ENCODE measurements at regions not wholly inside any gene's neighbourhood (a gene's known extent, or its start where the extent isn't known, plus 50 kb on each side); places are given as distances from the start of the nearest gene placed in this dataset.

DNA sequence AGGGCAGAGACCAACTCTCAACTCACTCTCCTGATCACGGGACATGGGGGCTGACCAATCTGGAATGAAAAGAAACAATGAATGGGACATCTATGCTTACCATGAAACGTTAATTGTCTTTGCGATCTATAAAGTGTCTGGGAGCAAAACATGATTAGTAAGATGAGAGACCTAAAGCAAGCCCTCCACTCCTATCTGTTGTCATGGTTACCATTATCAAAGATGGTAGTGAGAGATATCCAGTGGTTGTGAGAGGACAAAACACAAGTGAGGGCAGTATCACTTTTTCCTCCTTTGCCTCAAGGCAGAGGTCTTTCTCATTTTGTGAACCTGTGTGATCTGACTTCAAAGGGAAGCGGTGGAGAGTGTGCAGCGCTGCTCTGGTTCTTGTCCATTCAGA, 130.1 kb downstream of the LSM5 start:
- TF ChIP-seq, protein P1, sequence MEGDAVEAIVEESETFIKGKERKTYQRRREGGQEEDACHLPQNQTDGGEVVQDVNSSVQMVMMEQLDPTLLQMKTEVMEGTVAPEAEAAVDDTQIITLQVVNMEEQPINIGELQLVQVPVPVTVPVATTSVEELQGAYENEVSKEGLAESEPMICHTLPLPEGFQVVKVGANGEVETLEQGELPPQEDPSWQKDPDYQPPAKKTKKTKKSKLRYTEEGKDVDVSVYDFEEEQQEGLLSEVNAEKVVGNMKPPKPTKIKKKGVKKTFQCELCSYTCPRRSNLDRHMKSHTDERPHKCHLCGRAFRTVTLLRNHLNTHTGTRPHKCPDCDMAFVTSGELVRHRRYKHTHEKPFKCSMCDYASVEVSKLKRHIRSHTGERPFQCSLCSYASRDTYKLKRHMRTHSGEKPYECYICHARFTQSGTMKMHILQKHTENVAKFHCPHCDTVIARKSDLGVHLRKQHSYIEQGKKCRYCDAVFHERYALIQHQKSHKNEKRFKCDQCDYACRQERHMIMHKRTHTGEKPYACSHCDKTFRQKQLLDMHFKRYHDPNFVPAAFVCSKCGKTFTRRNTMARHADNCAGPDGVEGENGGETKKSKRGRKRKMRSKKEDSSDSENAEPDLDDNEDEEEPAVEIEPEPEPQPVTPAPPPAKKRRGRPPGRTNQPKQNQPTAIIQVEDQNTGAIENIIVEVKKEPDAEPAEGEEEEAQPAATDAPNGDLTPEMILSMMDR (IDR thresholded peaks at IDR 0.05 in 4 of 5, conservative IDR thresholded peaks at IDR 0.05 in 1 of 5) = no peak
- TF ChIP-seq POLR2A (IDR thresholded peaks at IDR 0.05) = no peak

Data from gastrocnemius medialis (tissue), 4 donors.